Keratinocyte (primary cell): ENCODE measurements at regions not wholly inside any gene's neighbourhood (a gene's known extent, or its start where the extent isn't known, plus 50 kb on each side); places are given as distances from the start of the nearest gene placed in this dataset.

Experiments used
- DNase-seq: peaks from one replicate; pipeline ENCODE4 v3.0.0-alpha.2; 2011; ENCODE audit warnings: low read depth, missing footprints, low spot score
- FAIRE-seq: peaks from 2 replicates; lab custom pipeline; 2011; peaks lifted over from hg19 to GRCh38; lab: Jason Lieb, UNC
- H2AFZ ChIP-seq: 2 replicates; pipeline ENCODE4 v1.6.0; 2012; ENCODE audit warnings: low read length, control low read depth, inconsistent platforms; ENCODE audit not compliant: control insufficient read depth
- H3K27ac ChIP-seq: 2 replicates; pipeline ENCODE4 v1.5.1; 2011; ENCODE audit warnings: low read length; ENCODE audit not compliant: control insufficient read depth, insufficient read depth
- H3K27me3 ChIP-seq: 3 replicates; pipeline ENCODE4 v1.6.0; 2011; ENCODE audit warnings: low read length; ENCODE audit not compliant: control insufficient read depth, insufficient read depth; ENCODE audit errors: extremely low read depth
- H3K36me3 ChIP-seq, 2 experiments: 2 replicates in 1 of 2; 3 replicates in 1 of 2; pipeline ENCODE4 v1.5.1; 2011; ENCODE audit warnings: low read length in 2 of 2, mild to moderate bottlenecking in 1 of 2; ENCODE audit not compliant: control insufficient read depth in 2 of 2, insufficient read depth in 2 of 2; ENCODE audit errors: extremely low read depth in 1 of 2
- H3K4me1 ChIP-seq: 3 replicates; pipeline ENCODE4 v1.5.1; 2011; ENCODE audit warnings: low read length; ENCODE audit not compliant: control insufficient read depth, insufficient read depth; ENCODE audit errors: extremely low read depth
- H3K4me2 ChIP-seq: 3 replicates; pipeline ENCODE4 v1.6.0; 2011; ENCODE audit warnings: low read depth, low read length; ENCODE audit not compliant: control insufficient read depth, insufficient read depth; ENCODE audit errors: extremely low read depth
- H3K4me3 ChIP-seq, 3 experiments: fragments of 200-600 bp in 1 of 3; sonication (generic) in 1 of 3; 2 replicates in 2 of 3; 3 replicates in 1 of 3; pipeline ENCODE4 v1.5.1; 2011 to 2016; ENCODE audit warnings: low read length in 3 of 3, mild to moderate bottlenecking in 3 of 3, control low read depth in 2 of 3, inconsistent platforms in 1 of 3, low read depth in 1 of 3, mixed read lengths in 1 of 3, mixed run types in 1 of 3, moderate library complexity in 1 of 3; ENCODE audit not compliant: control insufficient read depth in 2 of 3, insufficient read depth in 2 of 3; ENCODE audit errors: extremely low read depth in 1 of 3
- H3K79me2 ChIP-seq: 2 replicates; pipeline ENCODE4 v1.6.0; 2012; ENCODE audit warnings: low read length; ENCODE audit not compliant: control insufficient read depth, insufficient read depth
- H3K9ac ChIP-seq: 3 replicates; pipeline ENCODE4 v1.6.0; 2011; ENCODE audit warnings: low read length; ENCODE audit not compliant: control insufficient read depth, insufficient read depth; ENCODE audit errors: extremely low read depth
- H3K9me1 ChIP-seq: 3 replicates; pipeline ENCODE4 v1.6.0; 2011; ENCODE audit warnings: low read length; ENCODE audit not compliant: control insufficient read depth, insufficient read depth; ENCODE audit errors: extremely low read depth
- H3K9me3 ChIP-seq: 2 replicates; pipeline ENCODE4 v1.5.1; 2012; ENCODE audit warnings: low read depth, low read length; ENCODE audit not compliant: control insufficient read depth
- H4K20me1 ChIP-seq: 3 replicates; pipeline ENCODE4 v1.6.0; 2011; ENCODE audit warnings: low read length; ENCODE audit not compliant: control insufficient read depth, insufficient read depth; ENCODE audit errors: extremely low read depth
- CTCF ChIP-seq, 3 experiments: IDR thresholded peaks in 1 of 3; conservative IDR thresholded peaks in 1 of 3; optimal IDR thresholded peaks in 1 of 3; 2 replicates in 2 of 3; 3 replicates in 1 of 3; pipeline versions ENCODE3 to v1.5.1; 2011; ENCODE audit warnings: low read length in 3 of 3, mild to moderate bottlenecking in 3 of 3, moderate library complexity in 2 of 3, control low read depth in 1 of 3, inconsistent platforms in 1 of 3; ENCODE audit not compliant: insufficient read depth in 2 of 3; ENCODE audit errors: extremely low read depth in 1 of 3
- EZH2 ChIP-seq: IDR thresholded peaks from one replicate; pipeline ENCODE4 v1.6.1; 2012; ENCODE audit warnings: inconsistent platforms, mild to moderate bottlenecking, low read length, moderate library complexity
- dilution Hi-C: fragments of 300-500 bp; cut with MboI; formaldehyde crosslinking; loops from one replicate; pipeline ENCODE4 v1.7.0; 2020; ENCODE audit warnings: low sequenced_read_pairs; ENCODE audit not compliant: extremely low pct_ligation_motif_present

GRCh38 chr5:89036166-89036565, 153.2 kb upstream of the MEF2C start:
- Histone ChIP-seq H3K4me2 (no peak overlapping the region), H3K27ac (no peak overlapping the region), H3K9me3 (no peaks in the 10 kb centered on the region), H3K4me3 (no peak overlapping the region), H3K79me2 (no peaks in the 10 kb centered on the region), H3K27me3 (no peaks in the 10 kb centered on the region), H2AFZ (no peak overlapping the region), H3K9ac (no peak overlapping the region), H3K9me1 (no peaks in the 10 kb centered on the region), H3K36me3 (no peaks in the 10 kb centered on the region), H3K4me1 (peaks cover 4% of the 10 kb centered on the region), H4K20me1 (no peaks in the 10 kb centered on the region)
- DNase-seq, result no peak
- TF ChIP-seq EZH2 (no peak), CTCF (optimal IDR thresholded peaks at IDR 0.05 in 1 of 3, IDR thresholded peaks at IDR 0.05 in 1 of 3, conservative IDR thresholded peaks at IDR 0.05 in 1 of 3; ENCODE audit: extremely low read depth in 1 of 3, insufficient read depth in 2 of 3, low read length in 3 of 3) (no peak)
- FAIRE-seq, result no peak
- dilution Hi-C loops, result no loop called here

GRCh38 chr5:89034588-89034987, 151.6 kb upstream of the MEF2C start:
- FAIRE-seq (no peak), DNase-seq (no peak)
- no peaks in the 10 kb centered on the region for H3K79me2 ChIP-seq
- H3K4me3 ChIP-seq, result no peak overlapping the region
- no peak for TF ChIP-seq EZH2
- no peak for TF ChIP-seq CTCF (optimal IDR thresholded peaks at IDR 0.05 in 1 of 3, IDR thresholded peaks at IDR 0.05 in 1 of 3, conservative IDR thresholded peaks at IDR 0.05 in 1 of 3; ENCODE audit: extremely low read depth in 1 of 3, insufficient read depth in 2 of 3, low read length in 3 of 3)
- H3K9ac ChIP-seq, result no peak overlapping the region
- dilution Hi-C loops, result no loop called here
- no peaks in the 10 kb centered on the region for H4K20me1 ChIP-seq
- H3K9me3 ChIP-seq, result no peaks in the 10 kb centered on the region
- H2AFZ ChIP-seq, result no peak overlapping the region
- no peaks in the 10 kb centered on the region for H3K27me3 ChIP-seq
- H3K9me1 ChIP-seq, result no peaks in the 10 kb centered on the region
- peaks cover 4% of the 10 kb centered on the region for H3K4me1 ChIP-seq
- no peak overlapping the region for H3K27ac ChIP-seq
- H3K36me3 ChIP-seq, result no peaks in the 10 kb centered on the region
- no peak overlapping the region for H3K4me2 ChIP-seq
